K562 (cell line): ENCODE measurements at regions not wholly inside any gene's neighbourhood (a gene's known extent, or its start where the extent isn't known, plus 50 kb on each side); places are given as distances from the start of the nearest gene placed in this dataset.

Experiments used
- BACH1 ChIP-seq: fragments of 200-800 bp; sonication (Bioruptor generic); IDR thresholded peaks from 2 replicates; pipeline ENCODE4 v1.6.1; 2016; ENCODE audit warnings: missing genetic modification characterization, missing compliant biosample characterization
- FOXA1 ChIP-seq: fragments of 450-650 bp; IDR thresholded peaks from 2 replicates; pipeline ENCODE4 v1.6.1; 2016; ENCODE audit warnings: mild to moderate bottlenecking, borderline replicate concordance
- ILK ChIP-seq: fragments of 450-650 bp; IDR thresholded peaks from 2 replicates; pipeline ENCODE4 v1.6.1; 2016; ENCODE audit warnings: missing genetic modification characterization, low read depth, mild to moderate bottlenecking, missing compliant biosample characterization, moderate library complexity, borderline replicate concordance
- KDM5B ChIP-seq: fragments of 200-600 bp; sonication (generic); IDR thresholded peaks from 2 replicates; pipeline ENCODE4 v1.6.1; 2012; ENCODE audit warnings: low read depth, mild to moderate bottlenecking, moderate library complexity, low read length, control low read depth, inconsistent platforms; ENCODE audit not compliant: insufficient replicate concordance
- MAFK ChIP-seq: IDR thresholded peaks from 2 replicates; pipeline ENCODE4 v1.6.1; 2011; ENCODE audit warnings: low read length, improper control_type of control experiment
- NFIC ChIP-seq: fragments of 450-650 bp; IDR thresholded peaks from 2 replicates; pipeline ENCODE4 v1.6.1; 2017; ENCODE audit warnings: mild to moderate bottlenecking, inconsistent platforms
- NRF1 ChIP-seq, 2 experiments: fragments of 450-650 bp; IDR thresholded peaks in 1 of 2; conservative IDR thresholded peaks in 1 of 2; 2 replicates each; pipeline ENCODE4 v1.6.1; 2014; ENCODE audit warnings: mild to moderate bottlenecking in 2 of 2
- PCBP2 ChIP-seq: fragments of 200-400 bp; formaldehyde crosslinking; IDR thresholded peaks from 2 replicates; pipeline ENCODE4 v1.6.1; 2018; ENCODE audit warnings: low read length, low read depth, mild to moderate bottlenecking, moderate library complexity; ENCODE audit not compliant: poor library complexity, severe bottlenecking
- PHB2 ChIP-seq: fragments of 450-650 bp; IDR thresholded peaks from 2 replicates; pipeline ENCODE4 v1.6.1; 2017; ENCODE audit warnings: low read depth
- PHF21A ChIP-seq: fragments of 450-650 bp; IDR thresholded peaks from 2 replicates; pipeline ENCODE4 v1.6.1; 2017; ENCODE audit warnings: low read depth, borderline replicate concordance
- RBM22 ChIP-seq: fragments of 200-400 bp; formaldehyde crosslinking; IDR thresholded peaks from 2 replicates; pipeline ENCODE4 v1.6.1; 2018; ENCODE audit warnings: low read length, low read depth; ENCODE audit not compliant: poor library complexity, severe bottlenecking
- RUNX1 ChIP-seq: sonication (generic); IDR thresholded peaks from 2 replicates; pipeline ENCODE4 v1.6.1; 2016; ENCODE audit warnings: antibody characterized with exemption, low read depth
- SIN3A ChIP-seq, 2 experiments: fragments of 150-350 bp in 1 of 2; IDR thresholded peaks; 2 replicates each; pipeline ENCODE4 v1.6.1; 2011 to 2016; ENCODE audit warnings: borderline replicate concordance in 2 of 2, low read depth in 2 of 2, low read length in 2 of 2, mild to moderate bottlenecking in 2 of 2, moderate library complexity in 2 of 2; ENCODE audit not compliant: control insufficient read depth in 1 of 2
- SIN3B ChIP-seq: fragments of 450-650 bp; IDR thresholded peaks from 2 replicates; pipeline ENCODE4 v1.6.1; 2017; ENCODE audit warnings: low read depth, mild to moderate bottlenecking, moderate library complexity
- ZEB2 ChIP-seq: fragments of 450-650 bp; IDR thresholded peaks from 2 replicates; pipeline ENCODE4 v1.6.1; 2016
- ZFX ChIP-seq: sonication (generic); formaldehyde crosslinking; IDR thresholded peaks from 2 replicates; pipeline ENCODE4 v1.8.0; 2022; ENCODE audit warnings: mild to moderate bottlenecking, missing genetic modification reagents, moderate library complexity
- ZNF165 ChIP-seq: fragments of 250-450 bp; sonication (Bioruptor Pico); IDR thresholded peaks from 2 replicates; pipeline ENCODE4 v1.4.0; 2020; ENCODE audit warnings: borderline replicate concordance
- TF ChIP-seq, protein P1 (sequence below), 2 experiments: fragments of 200-800 bp in 1 of 2; sonication (Bioruptor generic) in 1 of 2; sonication (generic) in 1 of 2; formaldehyde crosslinking in 1 of 2; IDR thresholded peaks in 1 of 2; conservative IDR thresholded peaks in 1 of 2; 2 replicates each; pipeline versions ENCODE4 v1.5.0 to v1.6.1; 2016 to 2020; ENCODE audit warnings: missing compliant biosample characterization in 1 of 2, missing genetic modification characterization in 1 of 2, missing genetic modification reagents in 1 of 2
- TF ChIP-seq, protein P2 (sequence below): fragments of 450-650 bp; formaldehyde crosslinking; IDR thresholded peaks from 2 replicates; pipeline ENCODE4 v1.4.0; 2020; ENCODE audit warnings: mild to moderate bottlenecking, moderate library complexity
- TF ChIP-seq, protein P3 (sequence below): fragments of 450-650 bp; IDR thresholded peaks from 2 replicates; pipeline ENCODE4 v1.6.1; 2018; ENCODE audit warnings: mild to moderate bottlenecking, low read depth; ENCODE audit not compliant: partially characterized antibody

DNA sequence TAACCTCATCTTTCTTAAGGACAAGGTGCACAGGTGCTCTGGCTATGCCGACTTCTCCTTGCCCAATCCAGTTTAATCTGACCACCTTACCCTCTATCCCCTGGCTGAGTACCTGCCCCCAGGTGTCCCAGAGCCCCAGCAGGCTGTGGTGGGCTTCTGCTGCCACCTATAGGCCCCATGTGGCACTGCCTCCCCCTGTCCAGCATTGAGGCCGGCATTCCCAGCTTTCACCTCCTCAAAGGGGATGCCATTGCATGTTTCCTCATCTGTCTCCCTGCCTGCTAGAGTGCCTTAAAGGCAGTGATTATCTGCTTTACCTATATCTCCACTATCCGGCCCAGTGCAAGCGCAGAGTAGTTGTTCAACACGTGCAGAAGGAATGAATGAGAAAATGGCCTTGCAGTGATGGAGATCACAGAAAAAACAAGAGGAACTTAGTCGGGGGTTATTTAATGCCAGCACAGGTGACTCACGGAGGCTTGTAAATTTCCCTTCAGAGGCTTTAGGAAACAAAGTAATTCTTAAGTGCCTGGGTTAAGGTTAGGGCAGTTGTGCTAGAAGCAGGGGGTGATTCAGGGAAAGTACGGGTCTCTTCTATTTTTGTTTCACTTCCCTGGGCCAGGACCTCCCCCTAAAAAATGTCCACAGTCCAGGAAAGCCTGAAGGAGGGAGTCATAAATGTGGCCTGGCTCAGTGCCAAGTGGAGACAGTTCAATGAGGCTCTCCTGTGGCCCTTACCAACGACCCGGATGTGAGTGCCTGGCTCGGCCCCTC is 131.8 kb upstream of the NGF start (continued):
- TF ChIP-seq, protein P1, sequence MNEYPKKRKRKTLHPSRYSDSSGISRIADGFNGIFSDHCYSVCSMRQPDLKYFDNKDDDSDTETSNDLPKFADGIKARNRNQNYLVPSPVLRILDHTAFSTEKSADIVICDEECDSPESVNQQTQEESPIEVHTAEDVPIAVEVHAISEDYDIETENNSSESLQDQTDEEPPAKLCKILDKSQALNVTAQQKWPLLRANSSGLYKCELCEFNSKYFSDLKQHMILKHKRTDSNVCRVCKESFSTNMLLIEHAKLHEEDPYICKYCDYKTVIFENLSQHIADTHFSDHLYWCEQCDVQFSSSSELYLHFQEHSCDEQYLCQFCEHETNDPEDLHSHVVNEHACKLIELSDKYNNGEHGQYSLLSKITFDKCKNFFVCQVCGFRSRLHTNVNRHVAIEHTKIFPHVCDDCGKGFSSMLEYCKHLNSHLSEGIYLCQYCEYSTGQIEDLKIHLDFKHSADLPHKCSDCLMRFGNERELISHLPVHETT (CRISPR knock-in tag; conservative IDR thresholded peaks at IDR 0.05 in 1 of 2, IDR thresholded peaks at IDR 0.05 in 1 of 2), result no peak
- no peak for TF ChIP-seq KDM5B
- TF ChIP-seq SIN3B, result no peak
- no peak for TF ChIP-seq NRF1 (conservative IDR thresholded peaks at IDR 0.05 in 1 of 2, IDR thresholded peaks at IDR 0.05 in 1 of 2)
- TF ChIP-seq, protein P2, sequence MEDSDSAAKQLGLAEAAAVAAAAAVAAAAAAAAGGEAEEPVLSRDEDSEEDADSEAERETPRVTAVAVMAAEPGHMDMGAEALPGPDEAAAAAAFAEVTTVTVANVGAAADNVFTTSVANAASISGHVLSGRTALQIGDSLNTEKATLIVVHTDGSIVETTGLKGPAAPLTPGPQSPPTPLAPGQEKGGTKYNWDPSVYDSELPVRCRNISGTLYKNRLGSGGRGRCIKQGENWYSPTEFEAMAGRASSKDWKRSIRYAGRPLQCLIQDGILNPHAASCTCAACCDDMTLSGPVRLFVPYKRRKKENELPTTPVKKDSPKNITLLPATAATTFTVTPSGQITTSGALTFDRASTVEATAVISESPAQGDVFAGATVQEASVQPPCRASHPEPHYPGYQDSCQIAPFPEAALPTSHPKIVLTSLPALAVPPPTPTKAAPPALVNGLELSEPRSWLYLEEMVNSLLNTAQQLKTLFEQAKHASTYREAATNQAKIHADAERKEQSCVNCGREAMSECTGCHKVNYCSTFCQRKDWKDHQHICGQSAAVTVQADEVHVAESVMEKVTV (CRISPR knock-in tag), result 0 out of 2 replicates have a peak, but pooled peaks have one; percentile 62
- TF ChIP-seq, protein P3, sequence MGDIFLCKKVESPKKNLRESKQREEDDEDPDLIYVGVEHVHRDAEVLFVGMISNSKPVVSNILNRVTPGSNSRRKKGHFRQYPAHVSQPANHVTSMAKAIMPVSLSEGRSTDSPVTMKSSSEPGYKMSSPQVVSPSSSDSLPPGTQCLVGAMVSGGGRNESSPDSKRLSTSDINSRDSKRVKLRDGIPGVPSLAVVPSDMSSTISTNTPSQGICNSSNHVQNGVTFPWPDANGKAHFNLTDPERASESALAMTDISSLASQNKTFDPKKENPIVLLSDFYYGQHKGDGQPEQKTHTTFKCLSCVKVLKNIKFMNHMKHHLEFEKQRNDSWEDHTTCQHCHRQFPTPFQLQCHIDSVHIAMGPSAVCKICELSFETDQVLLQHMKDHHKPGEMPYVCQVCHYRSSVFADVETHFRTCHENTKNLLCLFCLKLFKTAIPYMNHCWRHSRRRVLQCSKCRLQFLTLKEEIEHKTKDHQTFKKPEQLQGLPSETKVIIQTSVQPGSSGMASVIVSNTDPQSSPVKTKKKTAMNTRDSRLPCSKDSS, result no peak
- no peak for TF ChIP-seq BACH1 (tag)
- no peak for TF ChIP-seq FOXA1
- TF ChIP-seq RBM22, result no peak
- peak; percentile 51; the same call in 1 of the 2 replicates for TF ChIP-seq ZEB2
- TF ChIP-seq ZNF165, result no peak
- no peak for TF ChIP-seq ILK
- no peak for TF ChIP-seq PHF21A
- no peak for TF ChIP-seq SIN3A (IDR thresholded peaks at IDR 0.05; ENCODE audit: borderline replicate concordance in 2 of 2, control insufficient read depth in 1 of 2, low read depth in 2 of 2, low read length in 2 of 2)
- no peak for TF ChIP-seq PHB2
- TF ChIP-seq RUNX1, result no peak
- TF ChIP-seq MAFK, result no peak
- peak; percentile 94 for TF ChIP-seq NFIC
- no peak for TF ChIP-seq ZFX (CRISPR knock-in tag)
- no peak for TF ChIP-seq PCBP2
